Fibroblast of peridontal ligament (primary cell): ENCODE measurements at regions not wholly inside any gene's neighbourhood (a gene's known extent, or its start where the extent isn't known, plus 50 kb on each side); places are given as distances from the start of the nearest gene placed in this dataset.

ENCODE experiments used
- DNase-seq: peaks from one replicate; pipeline ENCODE4 v3.0.0-alpha.2; 2010; ENCODE audit errors: extremely low read depth

DNA sequence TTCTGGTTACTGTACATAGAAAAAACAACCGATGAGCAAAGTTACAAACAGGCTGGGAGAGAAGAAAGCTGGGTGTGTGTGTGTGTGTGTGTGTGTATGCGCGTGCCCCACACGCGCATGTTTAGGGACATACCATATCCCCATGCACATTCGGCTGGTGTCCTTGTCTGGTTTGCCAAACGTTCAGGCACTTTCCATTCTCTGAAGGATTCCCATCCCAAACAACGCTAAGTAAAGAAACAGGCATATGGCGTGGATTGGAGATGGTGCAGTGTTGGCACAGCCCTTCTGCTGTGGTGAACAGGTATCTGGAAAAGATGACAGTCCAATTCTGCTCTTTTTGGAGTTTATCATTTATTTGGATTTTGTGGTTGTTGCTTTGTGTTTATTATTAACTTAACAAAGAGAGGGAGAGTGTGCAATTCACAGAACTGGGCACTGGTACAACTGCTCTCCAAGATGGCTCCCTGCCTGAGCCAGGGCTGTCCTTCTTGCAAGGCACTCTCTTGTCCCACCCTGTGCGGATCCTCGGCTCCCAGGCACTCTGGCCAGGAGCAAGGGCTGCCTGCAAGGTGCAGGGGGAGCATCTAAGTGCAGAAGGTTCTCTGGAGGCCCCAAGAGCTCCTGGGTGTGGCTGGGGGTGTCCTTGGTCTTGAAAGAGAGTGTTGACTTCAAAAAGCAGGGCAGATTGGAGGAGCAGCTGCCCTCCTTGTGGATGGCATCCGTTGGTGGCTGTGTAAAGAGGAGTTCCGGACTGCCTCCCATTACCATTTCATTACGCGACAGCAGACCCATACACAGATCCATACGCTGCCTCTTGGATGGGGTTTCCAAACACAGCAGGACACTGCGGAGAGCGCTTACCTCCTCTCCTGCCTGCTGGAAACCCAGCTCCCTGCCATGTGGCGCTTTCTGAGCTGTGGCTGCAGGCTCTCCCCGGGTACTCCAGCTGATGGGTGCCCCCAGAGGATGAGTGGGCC, 263.1 kb downstream of the ZNF536 start:
- no peak for DNase-seq

GRCh38 chr19:30634131-30634830, 262.1 kb downstream of the ZNF536 start:
- no peak for DNase-seq

- no peak for DNase-seq
These were observed 258.8 kb downstream of the ZNF536 start for GRCh38 chr19:30631033-30631370.

DNA sequence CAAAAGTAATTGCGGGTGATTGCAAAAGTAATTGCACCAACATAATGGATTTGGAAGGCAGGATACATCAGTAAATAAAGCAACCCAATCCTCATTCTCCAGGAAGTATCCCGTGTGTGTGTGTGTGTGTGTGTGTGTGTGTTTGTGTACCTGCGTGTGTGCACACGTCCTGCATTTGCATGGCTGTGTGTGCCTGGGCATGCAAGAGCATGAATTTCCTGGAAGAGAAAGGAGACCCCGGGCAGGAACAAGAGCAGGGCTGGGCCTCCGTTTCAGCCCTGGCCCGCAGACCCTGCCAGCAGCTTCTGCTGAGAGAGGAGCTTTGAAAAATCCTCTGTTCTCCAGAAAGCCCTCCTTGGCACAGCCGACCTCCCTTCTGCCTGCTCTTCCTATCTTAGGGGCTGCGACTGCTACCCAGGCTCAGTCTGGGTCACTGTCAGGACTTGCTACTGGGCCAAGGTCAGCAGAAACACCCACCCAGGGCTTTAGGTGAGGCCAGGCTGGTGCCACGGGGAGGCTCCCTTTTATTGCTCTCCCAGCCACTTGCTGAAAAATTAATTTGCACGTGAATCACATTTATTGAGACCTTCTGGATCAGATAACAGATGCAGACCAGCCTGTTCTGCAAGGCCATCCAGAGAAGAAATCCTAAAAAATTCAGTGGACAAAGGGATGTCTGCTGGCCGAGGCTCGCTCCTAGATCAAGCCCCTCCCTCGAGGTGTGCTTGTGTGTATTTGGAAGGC, 258.3 kb downstream of the ZNF536 start:
- DNase-seq: no peak

GRCh38 chr19:30629086-30629485, 256.9 kb downstream of the ZNF536 start:
- DNase-seq: no peak

- DNase-seq: no peak
These were observed 254.4 kb downstream of the ZNF536 start for GRCh38 chr19:30626626-30626966.

DNA sequence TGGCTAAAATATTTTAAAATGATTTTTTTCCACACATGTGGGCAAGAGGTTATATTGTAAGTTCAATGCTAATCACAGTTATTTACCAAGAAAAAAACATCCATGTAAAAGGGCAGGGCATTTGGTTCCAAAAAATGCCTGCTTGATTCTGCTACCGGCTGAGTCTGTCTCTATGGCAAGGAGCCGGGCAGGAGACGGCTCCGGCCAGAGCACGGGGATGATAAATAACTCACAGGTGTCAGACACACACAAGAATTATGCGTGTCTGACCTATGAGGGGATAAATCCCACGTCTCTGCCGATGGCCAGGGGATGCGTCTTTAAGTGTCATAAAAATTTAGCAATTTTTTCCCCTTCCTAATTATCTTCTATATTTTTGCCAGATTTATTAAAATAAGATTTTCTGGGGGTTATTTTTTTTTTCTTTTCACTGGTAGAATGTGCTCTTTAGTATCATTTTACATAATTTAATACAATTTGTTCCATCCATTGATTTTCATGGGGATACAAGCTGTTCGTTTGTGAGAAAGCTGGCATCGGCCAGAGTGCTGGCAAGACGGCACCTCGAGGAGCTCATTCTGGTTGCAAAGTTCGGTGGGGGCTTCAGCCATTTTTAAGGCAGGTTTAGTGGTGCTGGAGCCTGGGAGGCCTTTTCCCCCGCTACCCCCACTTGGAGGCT, 253.9 kb downstream of the ZNF536 start:
- no peak for DNase-seq

DNA sequence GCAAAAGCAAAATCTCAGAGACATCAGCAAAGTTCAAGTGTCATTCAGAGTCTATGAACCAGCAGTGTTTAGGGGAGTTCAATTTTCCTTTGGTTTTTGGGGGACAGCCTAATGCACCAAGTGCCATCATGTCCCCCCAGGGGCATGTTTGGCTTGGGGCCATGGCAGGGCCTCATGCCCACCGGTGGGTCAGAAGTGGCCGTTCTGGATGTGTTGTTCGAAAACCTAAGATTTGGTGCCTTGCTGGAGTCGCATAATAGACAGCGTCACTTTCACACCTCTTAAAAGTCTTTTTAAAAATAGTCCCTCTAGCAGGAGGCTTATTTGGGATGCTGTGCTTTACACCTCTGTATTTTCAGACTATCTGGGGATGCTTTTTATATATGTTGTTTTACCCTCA, 250.1 kb downstream of the ZNF536 start:
- no peak for DNase-seq

- DNase-seq: no peak
These were observed 249.2 kb downstream of the ZNF536 start for GRCh38 chr19:30621326-30621920.

- DNase-seq: no peak
These were observed 248.2 kb downstream of the ZNF536 start for GRCh38 chr19:30620354-30620753.

- no peak for DNase-seq
These were observed 237.6 kb downstream of the ZNF536 start for GRCh38 chr19:30609656-30610270.

DNA sequence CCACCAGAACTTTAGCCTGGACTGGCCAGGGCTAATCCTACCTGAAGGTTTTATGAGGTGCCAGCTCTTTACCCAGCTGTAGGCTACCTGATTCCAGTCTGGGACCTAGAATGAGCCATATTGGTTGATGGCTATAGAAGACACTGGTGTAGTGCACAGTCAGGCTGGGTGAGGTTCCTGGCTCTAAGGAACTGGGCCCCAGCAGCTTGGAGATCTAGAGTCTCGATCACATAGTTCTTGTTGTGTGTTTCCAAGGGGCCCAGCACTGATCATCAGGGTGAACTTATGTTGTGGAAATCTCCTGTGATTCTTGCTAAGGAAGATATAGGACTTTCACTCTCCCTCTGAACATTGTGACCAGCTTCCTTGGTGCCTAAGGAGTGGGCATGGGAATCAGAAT, 236.3 kb downstream of the ZNF536 start:
- DNase-seq: no peak
